ENCODE measurements at regions not wholly inside any gene's neighbourhood (a gene's known extent, or its start where the extent isn't known, plus 50 kb on each side); places are given as distances from the start of the nearest gene placed in this dataset.

- H3K36me3 ChIP-seq (ENCODE audit: low read depth, low read length), result no peaks in the 10 kb centered on the region
- DNase-seq, result no peak
- no peaks in the 10 kb centered on the region for H4K20me1 ChIP-seq (ENCODE audit: low read length)
- no peak overlapping the region for H3K27ac ChIP-seq (ENCODE audit: low read length)
- no peaks in the 10 kb centered on the region for H3K4me1 ChIP-seq (ENCODE audit: insufficient read depth, low read length)
- H3K9ac ChIP-seq (ENCODE audit: low read length), result no peak overlapping the region
- H3K79me2 ChIP-seq (ENCODE audit: low read length), result no peaks in the 10 kb centered on the region
- BruUV-seq (replicated peaks), result no TSS peak
- H3K9me2 ChIP-seq (replicated peaks; ENCODE audit: low read length), result no peaks in the 10 kb centered on the region
- CTCF ChIA-PET, result no interaction called here
- ATAC-seq, result no peak
- no peak overlapping the region for H3K4me3 ChIP-seq (ENCODE audit: low read length)
- no peak overlapping the region for H2AFZ ChIP-seq (ENCODE audit: low read length)
- POLR2A ChIA-PET (ENCODE audit: unreplicated experiment), result no interaction called here
- H3K4me2 ChIP-seq (ENCODE audit: low read length), result no peak overlapping the region
- no peaks in the 10 kb centered on the region for H3K9me3 ChIP-seq (ENCODE audit: low read length)
- intact Hi-C loops (cut with micrococcal nuclease), result no loop called here
- H3K27me3 ChIP-seq (ENCODE audit: low read length), result no peaks in the 10 kb centered on the region
- no peaks in the 10 kb centered on the region for H3F3A ChIP-seq (ENCODE audit: low read length, unreplicated experiment)
- TF ChIP-seq EZH2phosphoT487 (IDR thresholded peaks at IDR 0.05; ENCODE audit: borderline replicate concordance, low read length) (no peak), CTCF (conservative IDR thresholded peaks at IDR 0.05; ENCODE audit: low read depth, low read length) (no peak), EZH2 (IDR thresholded peaks at IDR 0.05; ENCODE audit: low read length, unreplicated experiment) (no peak)
These were observed 143.4 kb downstream of the TBXT start for GRCh38 chr6:166024252-166024651.

DNA sequence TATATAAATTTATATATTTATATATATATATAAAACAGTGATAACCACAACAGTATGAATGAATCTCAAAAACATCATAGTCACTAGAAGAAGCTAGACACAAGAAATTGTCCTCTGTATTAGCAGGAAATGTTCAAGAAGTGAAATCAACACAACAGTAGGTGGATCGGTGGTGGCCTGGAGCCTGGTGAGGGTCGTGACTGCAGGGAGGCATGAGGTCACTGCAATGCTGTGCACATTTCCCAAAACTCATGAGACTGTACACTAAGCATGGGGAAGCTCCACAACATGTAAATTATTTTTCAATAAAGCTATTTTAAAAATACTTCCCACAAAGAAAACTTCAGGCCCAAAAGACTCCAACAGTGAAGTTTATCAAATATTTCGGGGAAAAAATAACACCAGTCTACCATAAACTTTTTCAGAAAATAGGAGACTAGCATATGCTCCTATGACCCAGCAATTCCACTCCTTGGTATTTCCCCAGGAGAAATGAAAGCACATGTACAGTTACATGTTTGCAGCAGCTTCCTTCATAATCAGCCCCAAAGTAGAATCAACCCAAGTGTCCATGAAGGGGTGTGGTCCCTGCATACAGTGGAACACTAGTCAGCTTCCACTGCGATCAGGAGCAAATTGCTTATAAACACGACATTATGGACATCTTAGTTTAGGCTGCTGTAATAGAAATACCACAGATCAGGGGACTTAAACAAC, 144.2 kb downstream of the TBXT start:
- CTCF ChIA-PET, result no interaction called here
- H3K4me2 ChIP-seq (ENCODE audit: low read length), result no peak overlapping the region
- no peaks in the 10 kb centered on the region for H3F3A ChIP-seq (ENCODE audit: low read length, unreplicated experiment)
- no peak for TF ChIP-seq EZH2phosphoT487 (IDR thresholded peaks at IDR 0.05; ENCODE audit: borderline replicate concordance, low read length)
- no peak for TF ChIP-seq CTCF (conservative IDR thresholded peaks at IDR 0.05; ENCODE audit: low read depth, low read length)
- TF ChIP-seq EZH2 (IDR thresholded peaks at IDR 0.05; ENCODE audit: low read length, unreplicated experiment), result no peak
- H3K9me2 ChIP-seq (replicated peaks; ENCODE audit: low read length), result no peaks in the 10 kb centered on the region
- DNase-seq, result no peak
- intact Hi-C loops (cut with micrococcal nuclease), result no loop called here
- no peak overlapping the region for H3K27ac ChIP-seq (ENCODE audit: low read length)
- POLR2A ChIA-PET (ENCODE audit: unreplicated experiment), result no interaction called here
- H3K4me3 ChIP-seq (ENCODE audit: low read length), result no peak overlapping the region
- H3K36me3 ChIP-seq (ENCODE audit: low read depth, low read length), result no peaks in the 10 kb centered on the region
- H3K9me3 ChIP-seq (ENCODE audit: low read length), result no peaks in the 10 kb centered on the region
- no peak overlapping the region for H3K9ac ChIP-seq (ENCODE audit: low read length)
- H2AFZ ChIP-seq (ENCODE audit: low read length), result no peak overlapping the region
- no peaks in the 10 kb centered on the region for H4K20me1 ChIP-seq (ENCODE audit: low read length)
- H3K4me1 ChIP-seq (ENCODE audit: insufficient read depth, low read length), result no peaks in the 10 kb centered on the region
- H3K79me2 ChIP-seq (ENCODE audit: low read length), result no peaks in the 10 kb centered on the region
- no peaks in the 10 kb centered on the region for H3K27me3 ChIP-seq (ENCODE audit: low read length)
- no TSS peak for BruUV-seq (replicated peaks)
- no peak for ATAC-seq

- Histone ChIP-seq H3K79me2 (ENCODE audit: low read length) (no peaks in the 10 kb centered on the region), H3F3A (ENCODE audit: low read length, unreplicated experiment) (no peaks in the 10 kb centered on the region), H3K36me3 (ENCODE audit: low read depth, low read length) (no peaks in the 10 kb centered on the region), H4K20me1 (ENCODE audit: low read length) (no peaks in the 10 kb centered on the region), H2AFZ (ENCODE audit: low read length) (no peak overlapping the region), H3K4me2 (ENCODE audit: low read length) (no peak overlapping the region), H3K4me3 (ENCODE audit: low read length) (no peak overlapping the region), H3K9ac (ENCODE audit: low read length) (no peak overlapping the region), H3K27me3 (ENCODE audit: low read length) (no peaks in the 10 kb centered on the region), H3K4me1 (ENCODE audit: insufficient read depth, low read length) (no peaks in the 10 kb centered on the region), H3K9me3 (ENCODE audit: low read length) (no peaks in the 10 kb centered on the region; the same call in 1 of the 2 replicates), H3K27ac (ENCODE audit: low read length) (no peak overlapping the region), H3K9me2 (replicated peaks; ENCODE audit: low read length) (no peaks in the 10 kb centered on the region)
- BruUV-seq (replicated peaks), result no TSS peak
- POLR2A ChIA-PET (ENCODE audit: unreplicated experiment), result no interaction called here
- intact Hi-C loops (cut with micrococcal nuclease), result no loop called here
- CTCF ChIA-PET, result no interaction called here
- ATAC-seq, result no peak
- no peak for DNase-seq
- TF ChIP-seq EZH2 (IDR thresholded peaks at IDR 0.05; ENCODE audit: low read length, unreplicated experiment) (no peak), CTCF (conservative IDR thresholded peaks at IDR 0.05; ENCODE audit: low read depth, low read length) (no peak), EZH2phosphoT487 (IDR thresholded peaks at IDR 0.05; ENCODE audit: borderline replicate concordance, low read length) (no peak)
These were observed 146.2 kb downstream of the TBXT start for GRCh38 chr6:166021429-166021828.
